GM19035 (cell line): ENCODE measurements at regions not wholly inside any gene's neighbourhood (a gene's known extent, or its start where the extent isn't known, plus 50 kb on each side); places are given as distances from the start of the nearest gene placed in this dataset.

ENCODE experiments used
- ATAC-seq: cut with Tn5 transposase; IDR thresholded peaks from one replicate; pipeline ENCODE4 v1.9.1; 2021; ENCODE audit not compliant: unreplicated experiment

- no peak for ATAC-seq
Observed at GRCh38 chr4:121526509-121526908, 145.7 kb upstream of the QRFPR start.

DNA sequence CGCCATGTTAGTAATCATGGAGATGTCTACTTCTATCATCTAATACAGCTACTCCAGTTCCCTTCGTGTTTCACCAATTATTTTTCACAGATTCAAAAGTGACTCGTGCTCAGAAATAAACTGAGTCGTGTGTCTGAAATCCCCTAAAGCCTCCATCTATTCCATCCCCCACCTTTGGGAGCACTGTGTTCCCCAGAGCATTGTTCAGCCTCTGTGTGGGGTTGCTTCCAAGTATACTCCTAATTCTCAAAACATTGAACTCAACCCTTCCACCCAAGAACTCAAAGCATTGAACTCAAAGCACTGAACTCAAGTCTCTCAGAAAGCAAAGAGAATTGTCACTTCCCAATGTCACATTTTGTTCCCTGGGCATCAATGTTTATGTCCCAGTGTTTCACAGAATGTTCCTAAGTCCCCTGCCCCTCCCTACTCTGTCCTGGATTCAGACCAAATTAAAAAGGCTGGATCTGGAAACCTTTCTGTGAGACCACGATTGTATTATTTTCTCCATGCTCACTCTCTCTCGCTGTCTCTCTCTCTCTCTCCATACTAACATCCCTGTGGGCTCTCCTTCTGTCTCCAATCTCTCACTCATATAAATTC, 138.5 kb upstream of the QRFPR start:
- no peak for ATAC-seq

DNA sequence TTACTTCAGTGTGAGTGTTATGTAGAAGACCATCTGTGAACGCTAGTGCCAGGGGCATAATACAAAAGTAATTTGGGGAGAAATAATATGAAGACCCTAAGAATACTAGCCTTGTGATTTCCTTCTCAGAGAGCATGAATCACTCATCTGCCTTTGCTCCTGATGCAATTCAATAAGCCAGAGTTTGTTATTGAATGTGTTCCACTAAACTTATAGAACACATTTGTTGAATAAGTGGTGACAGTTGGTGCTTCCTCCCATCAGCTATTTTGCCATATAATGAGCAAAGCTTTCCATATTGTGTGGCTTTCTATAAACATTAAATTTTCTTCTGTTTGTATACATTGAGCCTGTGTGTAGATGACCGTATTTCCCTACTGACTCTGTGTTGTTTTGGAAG, 136.4 kb upstream of the QRFPR start:
- ATAC-seq: no peak

DNA sequence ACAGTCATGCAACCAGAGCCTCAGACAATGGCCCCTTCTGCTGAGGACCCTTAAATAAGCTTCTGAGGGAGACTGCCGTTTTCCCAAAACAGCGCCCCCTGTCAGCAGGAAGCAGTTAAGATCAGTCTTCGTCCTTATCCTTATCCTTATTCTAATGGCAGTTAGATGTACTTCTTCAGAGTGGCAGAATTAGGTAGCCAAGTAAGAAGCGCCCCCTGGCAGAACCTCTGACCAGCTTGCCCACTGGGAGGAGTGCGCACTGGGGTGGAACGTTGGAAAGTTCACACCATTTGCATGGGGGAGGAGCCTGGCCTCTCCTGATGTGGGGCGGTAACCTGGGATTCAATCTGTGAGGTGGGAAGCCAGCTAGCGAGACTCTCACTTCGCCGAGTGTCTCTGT, 133.6 kb upstream of the QRFPR start:
- no peak for ATAC-seq

- peak; percentile 70 for ATAC-seq
Observed at GRCh38 chr4:121510341-121510874, 129.6 kb upstream of the QRFPR start.

DNA sequence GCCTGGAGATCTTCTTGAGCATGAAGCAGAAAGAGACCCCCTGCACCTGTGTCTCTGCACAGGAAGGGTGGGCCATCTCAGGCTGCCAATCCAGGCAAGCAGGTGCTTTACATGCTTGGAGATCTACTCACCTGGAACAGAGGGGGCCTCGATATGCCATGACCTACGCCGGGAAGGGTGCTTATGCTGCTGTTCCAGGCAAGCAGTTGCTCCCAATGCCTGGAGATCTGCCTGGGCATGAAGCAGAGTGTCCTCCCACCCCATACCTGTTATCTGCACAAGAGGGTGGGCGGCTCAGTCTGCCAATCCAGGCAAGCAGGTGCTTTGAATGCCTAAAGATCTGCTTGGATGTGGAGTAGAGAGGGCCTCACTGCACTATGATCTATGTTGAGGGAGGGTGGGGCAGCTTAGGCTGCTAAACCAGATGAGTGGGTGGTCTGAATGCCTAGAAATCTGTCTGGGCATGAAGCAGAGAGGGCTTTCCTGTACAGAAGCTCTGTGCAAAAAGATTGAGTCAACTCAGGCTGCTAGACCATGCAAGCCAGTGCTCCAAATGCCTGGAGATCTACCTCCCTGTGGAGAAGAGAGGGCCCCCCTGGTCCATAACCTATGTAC, 104.5 kb upstream of the QRFPR start:
- no peak for ATAC-seq

DNA sequence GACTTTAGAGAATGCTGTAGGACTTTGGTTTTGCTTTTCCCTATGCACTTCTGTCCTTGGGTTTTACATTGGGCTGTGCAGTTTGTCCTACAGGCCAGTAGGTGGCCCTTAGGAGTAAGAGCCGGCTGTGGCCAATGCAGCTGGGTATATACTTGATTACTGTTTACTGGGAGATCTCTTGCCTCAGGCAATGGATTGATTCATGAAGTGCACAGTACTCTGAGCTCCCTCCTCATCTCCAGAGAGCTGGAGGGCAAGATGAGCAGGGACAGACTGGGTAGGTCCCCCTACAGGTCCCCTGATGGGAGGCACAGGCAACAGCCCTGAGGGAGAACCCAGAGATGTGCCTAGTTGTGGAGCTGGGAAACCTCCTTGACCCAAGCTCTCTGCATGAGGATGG, 103.8 kb upstream of the QRFPR start:
- peak; percentile 97 for ATAC-seq

- ATAC-seq: no peak
Observed at GRCh38 chr4:121479808-121480207, 99.0 kb upstream of the QRFPR start.

GRCh38 chr4:121477480-121477879, 96.7 kb upstream of the QRFPR start:
- ATAC-seq: no peak

GRCh38 chr4:121477079-121477478, 96.3 kb upstream of the QRFPR start:
- no peak for ATAC-seq

DNA sequence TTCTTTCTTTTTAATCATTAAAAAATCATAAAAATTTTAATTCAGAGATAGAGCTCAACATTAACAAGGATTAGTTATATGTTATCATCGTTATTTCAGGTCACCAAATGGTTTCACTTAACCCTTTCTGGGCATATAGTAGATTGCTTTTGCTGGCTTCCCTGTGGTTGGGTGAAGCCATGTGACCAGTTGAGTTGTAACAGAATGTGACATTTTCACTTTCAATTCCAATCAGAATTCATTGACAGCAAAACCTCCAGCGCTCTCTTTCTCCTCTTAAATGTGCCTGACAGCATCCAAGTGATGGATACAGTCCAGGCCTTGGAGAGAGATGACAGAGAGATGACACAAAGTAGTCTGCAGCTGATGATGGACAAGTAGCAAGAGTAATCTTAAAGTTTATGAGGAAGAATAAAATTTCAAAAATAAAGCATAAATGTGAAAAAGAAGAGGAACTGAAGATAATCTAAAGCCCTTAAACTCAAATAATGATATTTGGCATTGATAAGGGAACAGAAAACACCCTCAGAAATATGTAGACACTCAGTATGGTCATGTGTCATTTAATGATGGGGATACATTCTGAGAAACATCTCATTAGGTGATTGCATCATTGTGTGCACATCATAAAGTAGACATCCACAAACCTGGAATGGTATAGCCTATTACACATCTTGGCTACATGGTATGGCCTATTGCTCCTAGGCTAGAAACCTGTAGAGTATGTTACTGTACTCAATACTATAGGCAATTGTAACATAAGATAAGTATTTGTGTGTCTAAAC, 92.3 kb upstream of the QRFPR start:
- peak; percentile 60 for ATAC-seq

DNA sequence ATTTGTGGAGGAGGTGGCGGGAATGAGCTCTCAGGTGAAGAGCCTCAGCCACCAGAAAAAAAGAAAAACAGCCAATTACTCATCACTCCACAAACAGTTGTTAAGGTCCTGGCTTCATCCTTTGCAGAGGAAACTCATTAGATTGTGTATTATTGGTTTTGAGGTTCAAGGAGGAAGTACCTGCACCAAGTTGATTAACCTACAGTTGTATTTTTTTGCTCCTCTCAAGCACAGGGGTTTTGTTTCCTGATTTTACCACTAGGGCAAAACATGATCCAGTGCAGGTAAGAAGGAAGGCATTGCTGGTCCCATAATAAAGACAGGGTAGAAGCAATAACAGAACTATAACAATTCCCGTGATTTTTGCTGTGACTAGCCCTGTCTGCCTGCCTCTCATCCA, 84.0 kb upstream of the QRFPR start:
- ATAC-seq: no peak

DNA sequence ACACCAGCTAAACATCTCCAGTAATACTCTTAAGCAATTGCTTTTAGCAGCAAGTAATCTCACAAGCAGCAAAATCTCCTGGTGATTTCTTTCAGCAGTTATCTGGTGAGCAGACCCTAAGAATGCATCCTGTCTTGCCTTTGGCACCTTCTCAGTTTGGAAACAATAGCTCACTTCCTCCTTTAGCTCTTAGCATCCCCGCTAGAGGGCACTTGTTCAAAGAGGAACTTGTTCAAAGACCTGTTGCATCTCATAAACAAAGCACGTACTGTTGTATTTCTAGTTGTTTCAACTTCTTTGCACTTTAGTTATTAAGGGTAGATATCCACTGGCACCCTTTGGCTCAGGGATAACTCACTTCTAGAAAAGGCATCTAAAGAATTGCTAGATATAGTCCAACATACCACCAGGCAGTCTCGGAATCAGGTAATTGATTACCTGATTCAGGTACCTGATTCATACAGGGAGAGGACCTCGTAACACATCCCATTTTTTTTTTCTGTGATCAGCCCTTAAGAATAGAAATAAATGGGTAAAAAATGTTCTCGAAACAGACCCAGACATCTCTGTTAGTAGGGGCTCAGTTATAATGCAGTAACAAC, 81.9 kb upstream of the QRFPR start:
- ATAC-seq: peak; percentile 92

GRCh38 chr4:121459026-121459425, 78.2 kb upstream of the QRFPR start:
- no peak for ATAC-seq

GRCh38 chr4:121457278-121457875, 76.6 kb upstream of the QRFPR start:
- no peak for ATAC-seq

DNA sequence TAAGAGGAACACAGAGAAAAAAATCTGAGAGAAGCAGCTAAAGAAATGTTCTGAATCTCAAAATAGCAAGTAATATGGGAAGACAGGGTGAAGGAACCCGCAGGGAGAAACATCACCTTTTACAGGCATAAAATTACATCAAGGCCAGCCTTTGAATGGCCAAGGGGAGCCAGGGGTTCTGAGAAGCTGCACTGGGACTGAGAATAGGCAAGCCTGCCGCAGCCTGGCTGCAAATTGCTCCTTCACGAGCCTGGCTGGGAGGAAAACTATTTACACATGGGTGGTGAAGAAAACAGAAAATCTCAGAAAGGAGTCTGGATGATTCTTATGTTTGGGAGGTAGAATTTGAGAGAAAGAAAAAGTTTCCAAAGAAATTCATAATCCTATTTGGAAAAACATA, 74.5 kb upstream of the QRFPR start:
- no peak for ATAC-seq

GRCh38 chr4:121454251-121454979, 73.6 kb upstream of the QRFPR start:
- no peak for ATAC-seq

DNA sequence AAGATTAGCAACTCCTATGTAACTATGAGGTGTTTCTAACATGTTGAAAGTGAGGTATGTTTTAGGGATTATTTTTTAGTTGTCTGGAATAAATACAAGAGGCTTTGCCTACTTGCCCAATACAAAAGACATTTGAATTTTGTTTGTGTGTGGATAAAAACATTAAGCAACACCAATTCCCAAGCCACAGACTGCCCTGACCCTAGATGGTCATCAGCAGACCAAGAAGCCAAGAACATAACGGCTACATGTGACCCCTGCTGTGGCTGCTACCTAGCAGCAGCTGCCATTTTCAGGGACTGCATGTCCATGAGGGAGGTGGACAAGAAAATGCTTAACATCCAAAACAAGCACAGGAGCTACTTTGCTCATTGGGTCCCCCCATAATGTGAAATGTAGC, 70.5 kb upstream of the QRFPR start:
- ATAC-seq: no peak

DNA sequence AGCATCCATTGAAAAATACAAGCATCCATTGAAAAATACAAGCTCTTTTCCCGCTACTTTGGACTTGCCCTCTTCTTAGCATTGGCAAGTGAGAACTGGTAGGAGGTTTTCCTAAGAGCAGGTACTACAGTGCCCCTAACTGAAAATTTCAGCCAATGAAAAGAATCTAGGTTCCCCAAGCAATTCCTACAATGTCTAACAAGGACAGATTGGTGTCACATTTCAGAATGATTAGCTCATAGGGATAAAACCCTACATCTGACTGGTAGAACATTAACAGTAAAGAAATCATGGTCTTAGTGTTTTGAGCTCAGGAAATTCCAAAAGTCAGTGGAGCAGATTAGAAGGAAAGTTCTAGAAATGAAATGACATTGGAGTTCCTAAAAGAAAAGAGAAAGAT, 68.6 kb upstream of the QRFPR start:
- no peak for ATAC-seq

DNA sequence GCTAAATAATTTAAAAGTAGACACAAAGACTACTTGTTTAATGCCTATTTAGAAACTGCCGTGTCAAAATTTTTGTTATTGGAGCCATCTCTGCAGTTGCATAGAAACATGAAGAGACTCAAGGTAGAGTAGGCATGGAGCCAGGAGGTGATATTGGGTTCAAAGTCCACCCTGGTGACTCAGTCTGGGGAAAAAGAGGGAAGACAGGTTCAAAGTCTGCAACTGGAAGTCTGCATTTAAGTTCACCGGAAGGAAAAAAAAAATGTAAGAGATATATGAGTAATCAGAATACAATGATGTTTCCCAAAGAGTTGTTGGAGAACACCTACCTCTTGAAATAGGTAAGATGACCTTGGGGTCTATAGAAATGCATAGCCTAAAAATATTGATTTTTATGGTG, 67.4 kb upstream of the QRFPR start:
- ATAC-seq: no peak

GRCh38 chr4:121439669-121440068, 58.9 kb upstream of the QRFPR start:
- no peak for ATAC-seq
